Peyer's patch (tissue), 4 donors: ENCODE measurements at regions not wholly inside any gene's neighbourhood (a gene's known extent, or its start where the extent isn't known, plus 50 kb on each side); places are given as distances from the start of the nearest gene placed in this dataset.

ENCODE experiments used
- CTCF ChIP-seq, 6 experiments: fragments of 450-650 bp in 4 of 6; fragments of 200-600 bp in 2 of 6; sonication (generic) in 1 of 6; IDR thresholded peaks; one replicate each; pipeline ENCODE4 v1.5.1; 2017 to 2019; ENCODE audit warnings: antibody characterized with exemption in 6 of 6, mild to moderate bottlenecking in 3 of 6, moderate library complexity in 1 of 6
- POLR2A ChIP-seq, 2 donors: fragments of 450-650 bp; IDR thresholded peaks; one replicate each; pipeline ENCODE4 v1.5.1; 2017; ENCODE audit warnings: antibody characterized with exemption in 2 of 2, mild to moderate bottlenecking in 2 of 2, moderate library complexity in 2 of 2

GRCh38 chr13:73900591-73900990 lies 233.6 kb downstream of the KLF12 start:
- no peak for TF ChIP-seq POLR2A (IDR thresholded peaks at IDR 0.05)
- TF ChIP-seq CTCF (IDR thresholded peaks at IDR 0.05) = no peak
